ENCODE measurements at regions not wholly inside any gene's neighbourhood (a gene's known extent, or its start where the extent isn't known, plus 50 kb on each side); places are given as distances from the start of the nearest gene placed in this dataset.

DNA sequence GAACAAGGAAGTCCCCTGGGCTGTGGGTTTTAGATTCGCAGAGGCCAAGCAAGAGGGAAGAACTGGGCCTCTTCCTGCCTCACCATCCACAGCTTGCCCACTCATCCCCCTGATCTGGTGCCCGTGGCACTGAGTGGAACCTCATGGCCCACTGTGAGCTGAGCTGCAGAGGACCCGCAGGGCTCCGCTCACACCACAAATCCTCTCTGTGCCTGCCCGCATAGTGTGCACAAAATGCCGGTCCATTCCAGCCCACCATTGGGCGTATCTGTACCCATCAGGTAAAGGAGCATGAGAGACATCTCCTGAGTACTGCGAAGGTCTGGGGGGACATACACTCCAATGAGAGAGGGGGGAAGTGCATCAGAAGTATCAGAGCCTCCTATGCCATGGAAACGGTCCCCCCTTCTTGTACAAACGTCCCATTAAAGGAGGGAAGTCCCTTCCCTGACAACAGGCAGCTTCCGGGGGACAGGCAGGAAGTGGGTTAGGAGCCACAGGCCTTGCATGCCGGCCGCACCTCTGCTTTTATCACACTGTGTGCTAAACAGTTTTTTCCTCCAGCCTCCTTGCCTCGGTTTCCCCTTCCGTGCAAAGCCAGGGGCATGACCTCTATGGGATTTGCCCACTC is 309.4 kb upstream of the DIO3 start:
- TF ChIP-seq POLR2AphosphoS5 (IDR thresholded peaks at IDR 0.05; ENCODE audit: borderline replicate concordance, low read depth, low read length) (no peak), EZH2 (IDR thresholded peaks at IDR 0.05) (no peak)

Measured in SK-N-MC (cell line).